ENCODE measurements at regions not wholly inside any gene's neighbourhood (a gene's known extent, or its start where the extent isn't known, plus 50 kb on each side); places are given as distances from the start of the nearest gene placed in this dataset.
"Not testable (repeated sequence)": the region's sequence is repeated elsewhere in the genome, so short reads cannot be mapped to it uniquely, and the experiment has no call there.

- not testable (repeated sequence) for DNase-seq
These were observed 179.2 kb upstream of the ZSCAN2 start for GRCh38 chr15:84421513-84422181.

GRCh38 chr15:84425327-84425726 lies 175.5 kb upstream of the ZSCAN2 start:
- DNase-seq: not testable (repeated sequence)

- DNase-seq: not testable (repeated sequence)
These were observed 127.4 kb upstream of the ZSCAN2 start for GRCh38 chr15:84473305-84473877.

- DNase-seq: not testable (repeated sequence)
These were observed 124.3 kb upstream of the ZSCAN2 start for GRCh38 chr15:84476364-84477033.

GRCh38 chr15:84477550-84477949 lies 123.3 kb upstream of the ZSCAN2 start:
- DNase-seq: not testable (repeated sequence)

GRCh38 chr15:84480174-84480681 lies 120.6 kb upstream of the ZSCAN2 start:
- not testable (repeated sequence) for DNase-seq

- DNase-seq: not testable (repeated sequence)
These were observed 117.0 kb upstream of the ZSCAN2 start for GRCh38 chr15:84483859-84484258.

- not testable (repeated sequence) for DNase-seq
These were observed 100.5 kb upstream of the ZSCAN2 start for GRCh38 chr15:84500165-84500889.

- DNase-seq: not testable (repeated sequence)
These were observed 97.7 kb upstream of the ZSCAN2 start for GRCh38 chr15:84503101-84503500.

- not testable (repeated sequence) for DNase-seq
These were observed 95.3 kb upstream of the ZSCAN2 start for GRCh38 chr15:84505552-84505951.

- DNase-seq: not testable (repeated sequence)
These were observed 88.5 kb upstream of the ZSCAN2 start for GRCh38 chr15:84512324-84512723.

GRCh38 chr15:84516773-84517172 lies 84.0 kb upstream of the ZSCAN2 start:
- DNase-seq: not testable (repeated sequence)

- not testable (repeated sequence) for DNase-seq
These were observed 75.1 kb upstream of the ZSCAN2 start for GRCh38 chr15:84525491-84526344.

- not testable (repeated sequence) for DNase-seq
These were observed 70.1 kb upstream of the ZSCAN2 start for GRCh38 chr15:84530751-84531150.

GRCh38 chr15:84531223-84531622 lies 69.6 kb upstream of the ZSCAN2 start:
- not testable (repeated sequence) for DNase-seq

GRCh38 chr15:84531709-84532367 lies 69.0 kb upstream of the ZSCAN2 start:
- not testable (repeated sequence) for DNase-seq

GRCh38 chr15:84533705-84534104 lies 67.1 kb upstream of the ZSCAN2 start:
- not testable (repeated sequence) for DNase-seq

GRCh38 chr15:84534561-84535235 lies 66.1 kb upstream of the ZSCAN2 start:
- not testable (repeated sequence) for DNase-seq

GRCh38 chr15:84536181-84536580 lies 64.6 kb upstream of the ZSCAN2 start:
- not testable (repeated sequence) for DNase-seq

- DNase-seq: not testable (repeated sequence)
These were observed 56.2 kb upstream of the ZSCAN2 start for GRCh38 chr15:84544586-84544985.

- not testable (repeated sequence) for DNase-seq
These were observed 53.7 kb upstream of the ZSCAN2 start for GRCh38 chr15:84547150-84547549.
